ENCODE measurements at regions not wholly inside any gene's neighbourhood (a gene's known extent, or its start where the extent isn't known, plus 50 kb on each side); places are given as distances from the start of the nearest gene placed in this dataset.

DNA sequence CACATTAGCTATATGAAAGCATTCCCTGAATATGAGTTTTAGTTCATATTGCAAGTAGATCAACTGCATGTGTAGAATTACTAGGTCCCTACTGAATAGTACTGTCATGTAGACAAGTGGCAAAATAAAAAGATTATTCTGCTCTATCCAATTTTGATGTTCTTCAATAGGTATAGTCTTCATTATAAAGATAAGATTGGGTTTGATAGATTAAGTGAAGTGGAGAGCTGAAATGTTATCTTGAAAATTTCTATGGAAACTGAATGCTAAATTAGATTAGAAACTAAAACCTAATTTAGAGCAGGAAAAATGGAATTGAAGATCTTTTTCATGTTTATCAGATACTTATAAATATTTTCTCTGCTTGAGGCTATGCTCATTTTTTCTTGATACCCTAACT, 1610.0 kb downstream of the BRINP3 start:
- H3K36me3 Mint-ChIP-seq (ENCODE audit: low read depth), result no peaks in the 10 kb centered on the region
- no peaks in the 10 kb centered on the region for H3K27me3 Mint-ChIP-seq
- no peak for ATAC-seq
- no peak overlapping the region for H3K4me3 Mint-ChIP-seq
- H3K4me1 Mint-ChIP-seq, result no peaks in the 10 kb centered on the region
- DNase-seq, result no peak
- no peaks in the 10 kb centered on the region for H3K9me3 ChIP-seq (ENCODE audit: control insufficient read depth, low read length, poor library complexity, severe bottlenecking)
- H3K27ac Mint-ChIP-seq, result no peak overlapping the region

- H3K36me3 Mint-ChIP-seq (ENCODE audit: low read depth), result no peaks in the 10 kb centered on the region
- no peak for ATAC-seq
- no peak overlapping the region for H3K4me3 Mint-ChIP-seq
- no peak for DNase-seq
- H3K9me3 ChIP-seq (ENCODE audit: control insufficient read depth, low read length, poor library complexity, severe bottlenecking), result no peaks in the 10 kb centered on the region
- no peaks in the 10 kb centered on the region for H3K27me3 Mint-ChIP-seq
- H3K4me1 Mint-ChIP-seq, result no peaks in the 10 kb centered on the region
- H3K27ac Mint-ChIP-seq, result no peak overlapping the region
These were observed 1606.5 kb downstream of the BRINP3 start for GRCh38 chr1:188871164-188871563.

DNA sequence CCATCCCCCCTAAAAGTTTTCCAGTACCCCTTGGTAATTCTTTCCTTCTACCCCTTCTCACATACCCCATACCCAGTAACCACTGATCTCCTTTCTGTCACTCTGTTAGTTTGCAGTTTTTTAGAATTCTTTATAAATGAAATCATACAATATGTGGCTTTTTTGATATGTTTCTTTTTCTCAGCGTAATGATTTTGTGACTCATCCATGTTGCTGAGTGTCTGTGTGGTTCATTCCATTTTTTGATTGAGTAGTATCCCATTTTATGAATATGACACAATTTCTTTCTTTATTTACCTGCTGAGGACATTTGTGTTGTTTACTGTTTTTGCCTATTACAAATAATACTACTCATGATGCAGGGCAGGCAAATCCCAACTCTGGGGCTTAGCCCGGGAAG, 1605.3 kb downstream of the BRINP3 start:
- Mint-ChIP-seq H3K27me3 (no peaks in the 10 kb centered on the region), H3K4me1 (no peaks in the 10 kb centered on the region), H3K36me3 (ENCODE audit: low read depth) (no peaks in the 10 kb centered on the region), H3K27ac (no peak overlapping the region), H3K4me3 (no peak overlapping the region)
- no peaks in the 10 kb centered on the region for H3K9me3 ChIP-seq (ENCODE audit: control insufficient read depth, low read length, poor library complexity, severe bottlenecking)
- DNase-seq (no peak), ATAC-seq (no peak)

DNA sequence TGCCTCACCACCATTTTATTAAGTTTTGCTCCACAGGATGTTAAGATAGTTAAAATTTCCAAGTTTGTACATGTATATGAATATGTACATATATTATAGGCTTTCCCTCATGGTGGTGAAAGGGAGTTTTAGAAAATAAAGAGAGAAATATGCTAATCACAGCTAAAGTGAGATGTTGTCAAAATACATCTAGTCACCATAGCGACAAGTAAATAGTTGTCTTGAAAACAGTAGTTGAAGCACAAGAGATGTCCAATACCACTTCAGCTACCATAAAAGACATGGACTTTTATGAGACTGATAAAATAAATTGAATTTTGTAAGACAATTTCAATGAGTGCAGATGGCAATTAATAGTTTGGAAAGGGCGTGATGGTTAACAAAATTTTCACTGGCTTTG, 1600.0 kb downstream of the BRINP3 start:
- no peaks in the 10 kb centered on the region for H3K36me3 Mint-ChIP-seq (ENCODE audit: low read depth)
- no peak overlapping the region for H3K4me3 Mint-ChIP-seq
- DNase-seq (no peak), ATAC-seq (no peak)
- no peaks in the 10 kb centered on the region for H3K9me3 ChIP-seq (ENCODE audit: control insufficient read depth, low read length, poor library complexity, severe bottlenecking)
- no peak overlapping the region for H3K27ac Mint-ChIP-seq
- no peaks in the 10 kb centered on the region for H3K4me1 Mint-ChIP-seq
- H3K27me3 Mint-ChIP-seq, result no peaks in the 10 kb centered on the region

GRCh38 chr1:188888386-188888785, 1589.3 kb downstream of the BRINP3 start:
- Mint-ChIP-seq H3K4me1 (no peaks in the 10 kb centered on the region), H3K4me3 (no peak overlapping the region), H3K27ac (no peak overlapping the region), H3K36me3 (ENCODE audit: low read depth) (no peaks in the 10 kb centered on the region), H3K27me3 (no peaks in the 10 kb centered on the region)
- no peak for DNase-seq
- peaks cover 2% of the 10 kb centered on the region for H3K9me3 ChIP-seq (ENCODE audit: control insufficient read depth, low read length, poor library complexity, severe bottlenecking)
- ATAC-seq, result no peak

DNA sequence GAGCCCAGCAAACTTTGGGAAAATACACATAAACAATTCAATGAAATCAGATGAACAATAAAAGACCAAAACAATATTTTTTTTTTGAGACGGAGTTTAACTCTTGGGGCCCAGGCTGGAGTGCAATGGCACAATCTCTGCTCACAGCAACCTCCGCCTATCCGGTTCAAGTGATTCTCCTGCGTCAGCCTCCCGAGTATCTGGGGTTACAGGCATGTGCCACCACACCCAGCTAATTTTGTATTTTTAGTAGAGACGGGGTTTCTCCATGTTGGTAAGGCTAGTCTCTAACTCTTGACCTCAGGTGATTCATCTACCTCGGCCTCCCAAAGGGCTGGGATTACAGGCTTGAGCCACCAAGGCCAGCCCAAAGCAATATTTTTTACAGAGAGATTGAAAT, 1588.5 kb downstream of the BRINP3 start:
- ATAC-seq, result no peak
- H3K27ac Mint-ChIP-seq, result no peak overlapping the region
- no peaks in the 10 kb centered on the region for H3K36me3 Mint-ChIP-seq (ENCODE audit: low read depth)
- H3K4me3 Mint-ChIP-seq, result no peak overlapping the region
- H3K9me3 ChIP-seq (ENCODE audit: control insufficient read depth, low read length, poor library complexity, severe bottlenecking), result peaks cover 2% of the 10 kb centered on the region
- DNase-seq, result no peak
- H3K4me1 Mint-ChIP-seq, result no peaks in the 10 kb centered on the region
- H3K27me3 Mint-ChIP-seq, result no peaks in the 10 kb centered on the region

DNA sequence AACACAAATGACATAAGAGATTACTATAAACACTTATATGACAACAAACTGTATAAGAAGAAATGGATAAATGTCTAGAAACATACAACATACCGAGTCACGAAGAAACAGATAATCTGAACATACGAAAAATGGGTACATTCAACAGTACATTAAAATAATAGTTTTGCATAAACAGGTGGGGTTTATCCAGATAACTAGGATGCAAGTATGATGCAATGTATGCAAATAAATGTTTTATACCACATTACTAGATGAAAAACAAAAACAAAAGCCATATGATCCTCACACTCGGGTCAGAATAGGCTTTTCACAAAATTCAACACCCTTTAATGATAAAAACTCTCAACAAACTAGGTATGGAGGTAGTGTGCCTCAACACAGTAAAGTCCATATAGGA, 1585.7 kb downstream of the BRINP3 start:
- H3K4me1 Mint-ChIP-seq, result no peaks in the 10 kb centered on the region
- H3K27me3 Mint-ChIP-seq, result no peaks in the 10 kb centered on the region
- no peaks in the 10 kb centered on the region for H3K36me3 Mint-ChIP-seq (ENCODE audit: low read depth)
- no peak overlapping the region for H3K27ac Mint-ChIP-seq
- ATAC-seq, result no peak
- no peak overlapping the region for H3K4me3 Mint-ChIP-seq
- no peak for DNase-seq
- no peaks in the 10 kb centered on the region for H3K9me3 ChIP-seq (ENCODE audit: control insufficient read depth, low read length, poor library complexity, severe bottlenecking)

- H3K27ac Mint-ChIP-seq, result no peak overlapping the region
- H3K9me3 ChIP-seq (ENCODE audit: control insufficient read depth, low read length, poor library complexity, severe bottlenecking), result peaks cover 2% of the 10 kb centered on the region
- DNase-seq, result no peak
- H3K36me3 Mint-ChIP-seq (ENCODE audit: low read depth), result no peaks in the 10 kb centered on the region
- H3K4me1 Mint-ChIP-seq, result no peaks in the 10 kb centered on the region
- H3K4me3 Mint-ChIP-seq, result no peak overlapping the region
- H3K27me3 Mint-ChIP-seq, result no peaks in the 10 kb centered on the region
- ATAC-seq, result no peak
These were observed 1582.1 kb downstream of the BRINP3 start for GRCh38 chr1:188895611-188896010.

- DNase-seq, result no peak
- no peaks in the 10 kb centered on the region for H3K4me1 Mint-ChIP-seq
- no peak for ATAC-seq
These were observed 1574.4 kb downstream of the BRINP3 start for GRCh38 chr1:188903241-188903640.

DNA sequence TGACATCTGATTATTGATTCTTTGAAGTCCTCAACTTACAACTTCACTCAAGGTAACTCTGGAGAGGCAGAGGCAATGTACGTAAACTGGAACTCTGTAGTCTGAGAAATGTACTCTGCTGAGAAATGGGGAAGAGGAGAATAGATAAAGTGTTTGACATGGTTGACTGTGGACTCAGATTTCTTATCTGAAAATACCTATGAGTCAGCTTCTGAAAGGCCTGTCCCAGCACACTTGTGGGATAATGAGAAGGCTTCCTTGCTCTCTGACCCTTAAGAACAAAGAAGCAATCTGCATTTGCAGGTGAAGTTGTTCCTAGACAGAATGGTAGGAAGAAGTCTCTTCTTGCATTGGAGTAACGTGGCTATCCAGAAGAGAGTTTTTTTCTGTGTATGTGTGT, 1573.5 kb downstream of the BRINP3 start:
- H3K9me3 ChIP-seq (ENCODE audit: control insufficient read depth, low read length, poor library complexity, severe bottlenecking), result no peaks in the 10 kb centered on the region
- DNase-seq (no peak), ATAC-seq (no peak)
- no peaks in the 10 kb centered on the region for H3K27me3 Mint-ChIP-seq
- no peak overlapping the region for H3K27ac Mint-ChIP-seq
- no peak overlapping the region for H3K4me3 Mint-ChIP-seq
- H3K4me1 Mint-ChIP-seq, result no peaks in the 10 kb centered on the region
- H3K36me3 Mint-ChIP-seq (ENCODE audit: low read depth), result no peaks in the 10 kb centered on the region

More at GRCh38 chr1:188903241-188903640, 1574.4 kb downstream of the BRINP3 start:
- H3K36me3 Mint-ChIP-seq (ENCODE audit: low read depth), result no peaks in the 10 kb centered on the region
- H3K9me3 ChIP-seq (ENCODE audit: control insufficient read depth, low read length, poor library complexity, severe bottlenecking), result no peaks in the 10 kb centered on the region
- no peak overlapping the region for H3K4me3 Mint-ChIP-seq
- no peak overlapping the region for H3K27ac Mint-ChIP-seq
- no peaks in the 10 kb centered on the region for H3K27me3 Mint-ChIP-seq

DNA sequence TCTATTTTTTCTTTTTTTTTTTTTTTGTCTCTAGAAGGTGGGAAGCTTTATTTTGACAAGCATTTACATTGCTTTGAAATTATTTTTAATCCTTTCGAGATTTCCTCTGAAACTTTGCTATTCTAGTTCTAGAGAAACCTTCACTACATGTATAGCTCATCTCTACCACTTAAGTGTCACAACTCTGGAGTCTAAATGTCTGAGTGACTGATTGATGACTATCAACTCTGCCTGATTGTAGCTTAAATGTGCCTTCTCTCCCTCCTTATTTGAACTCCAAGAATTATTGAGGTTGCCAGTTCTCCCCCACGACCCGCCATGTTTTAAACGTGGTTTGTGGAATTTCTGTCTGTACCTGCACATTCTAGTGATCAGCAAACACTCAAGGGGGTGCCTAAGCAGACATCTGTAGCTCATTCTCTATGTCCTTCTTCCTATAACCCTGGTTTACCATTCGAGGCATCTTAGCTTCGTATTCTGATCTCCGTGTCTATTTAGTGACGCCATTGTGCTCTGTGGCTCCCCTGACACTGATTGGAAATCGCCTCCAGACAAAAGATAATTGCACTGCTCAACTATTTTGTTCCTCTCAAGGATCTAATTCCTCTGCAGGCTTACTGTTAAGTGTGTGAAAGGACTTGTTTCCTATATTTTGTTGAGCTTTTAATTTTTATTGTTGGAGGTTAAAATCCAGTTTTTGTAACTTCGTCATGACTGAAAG, 1570.6 kb downstream of the BRINP3 start:
- Mint-ChIP-seq H3K4me1 (no peaks in the 10 kb centered on the region), H3K27me3 (no peaks in the 10 kb centered on the region), H3K27ac (no peak overlapping the region), H3K36me3 (ENCODE audit: low read depth) (no peaks in the 10 kb centered on the region), H3K4me3 (no peak overlapping the region)
- no peaks in the 10 kb centered on the region for H3K9me3 ChIP-seq (ENCODE audit: control insufficient read depth, low read length, poor library complexity, severe bottlenecking)
- ATAC-seq (no peak), DNase-seq (no peak)

DNA sequence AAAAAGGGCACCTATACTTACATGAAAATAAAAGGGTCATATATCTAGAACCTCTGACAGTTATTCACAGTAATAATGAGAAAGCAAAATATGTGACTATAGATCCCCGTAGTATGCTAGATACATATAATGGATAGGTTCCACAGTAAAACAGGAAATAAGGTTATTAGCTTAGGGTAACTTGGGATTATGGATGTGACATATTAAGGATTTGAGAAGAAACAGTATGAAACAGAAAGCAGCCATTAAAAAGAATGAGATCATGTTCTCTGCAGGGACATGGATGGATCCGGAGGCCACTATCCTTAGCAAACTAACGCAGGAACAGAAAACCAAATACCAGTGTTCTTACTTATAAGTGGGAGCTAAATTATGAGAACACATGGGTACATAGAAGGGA, 1547.3 kb downstream of the BRINP3 start:
- ATAC-seq, result no peak
- no peaks in the 10 kb centered on the region for H3K36me3 Mint-ChIP-seq (ENCODE audit: low read depth)
- DNase-seq, result no peak
- no peaks in the 10 kb centered on the region for H3K9me3 ChIP-seq (ENCODE audit: control insufficient read depth, low read length, poor library complexity, severe bottlenecking)
- H3K4me1 Mint-ChIP-seq, result no peaks in the 10 kb centered on the region
- H3K4me3 Mint-ChIP-seq, result no peak overlapping the region
- H3K27me3 Mint-ChIP-seq, result no peaks in the 10 kb centered on the region
- H3K27ac Mint-ChIP-seq, result no peak overlapping the region

GRCh38 chr1:188931506-188931905, 1546.2 kb downstream of the BRINP3 start:
- no peaks in the 10 kb centered on the region for H3K27me3 Mint-ChIP-seq
- ATAC-seq (no peak), DNase-seq (no peak)
- H3K4me3 Mint-ChIP-seq, result no peak overlapping the region
- H3K27ac Mint-ChIP-seq, result no peak overlapping the region
- no peaks in the 10 kb centered on the region for H3K4me1 Mint-ChIP-seq
- no peaks in the 10 kb centered on the region for H3K9me3 ChIP-seq (ENCODE audit: control insufficient read depth, low read length, poor library complexity, severe bottlenecking)
- H3K36me3 Mint-ChIP-seq (ENCODE audit: low read depth), result no peaks in the 10 kb centered on the region

DNA sequence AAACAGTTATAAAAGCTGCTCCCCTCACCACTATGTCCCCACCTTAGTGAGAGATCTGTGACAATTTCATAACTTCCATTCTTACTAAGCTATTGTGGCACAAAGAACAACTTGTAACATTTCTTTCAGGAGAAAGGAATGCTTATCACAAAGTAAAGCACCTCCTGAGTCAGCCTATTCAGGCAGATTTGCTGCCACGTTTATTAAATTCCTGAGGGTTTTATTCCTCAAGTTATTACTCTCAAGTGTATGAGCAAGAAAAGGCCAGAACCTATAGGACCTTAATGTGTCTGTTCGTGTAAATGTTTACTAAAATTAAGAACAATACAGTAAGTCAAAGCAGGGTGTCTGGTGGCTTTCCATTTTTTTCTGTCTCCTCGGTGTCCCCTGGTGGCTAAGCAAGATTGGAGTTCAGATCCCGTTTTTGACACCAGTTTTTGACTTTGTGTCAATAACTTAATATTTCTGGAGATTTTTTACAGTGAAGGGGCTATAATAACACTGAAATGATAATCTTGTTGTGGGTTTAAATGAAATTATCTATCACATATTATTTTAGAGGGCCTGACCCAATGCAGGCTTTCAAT, 1539.6 kb downstream of the BRINP3 start:
- no peak overlapping the region for H3K4me3 Mint-ChIP-seq
- H3K27ac Mint-ChIP-seq, result no peak overlapping the region
- no peaks in the 10 kb centered on the region for H3K36me3 Mint-ChIP-seq (ENCODE audit: low read depth)

More for the DNA sequence above, 1539.6 kb downstream of the BRINP3 start:
- H3K27me3 Mint-ChIP-seq, result no peaks in the 10 kb centered on the region
- no peak for DNase-seq
- no peaks in the 10 kb centered on the region for H3K9me3 ChIP-seq (ENCODE audit: control insufficient read depth, low read length, poor library complexity, severe bottlenecking)
- H3K4me1 Mint-ChIP-seq, result no peaks in the 10 kb centered on the region
- no peak for ATAC-seq

Data from T-helper 17 cell (primary cell).